ENCODE measurements at regions not wholly inside any gene's neighbourhood (a gene's known extent, or its start where the extent isn't known, plus 50 kb on each side); places are given as distances from the start of the nearest gene placed in this dataset.
A peak's percentile ranks its signal among the peaks of the same experiment; 100 is the strongest.
"Not testable (repeated sequence)": the region's sequence is repeated elsewhere in the genome, so short reads cannot be mapped to it uniquely, and the experiment has no call there.

DNA sequence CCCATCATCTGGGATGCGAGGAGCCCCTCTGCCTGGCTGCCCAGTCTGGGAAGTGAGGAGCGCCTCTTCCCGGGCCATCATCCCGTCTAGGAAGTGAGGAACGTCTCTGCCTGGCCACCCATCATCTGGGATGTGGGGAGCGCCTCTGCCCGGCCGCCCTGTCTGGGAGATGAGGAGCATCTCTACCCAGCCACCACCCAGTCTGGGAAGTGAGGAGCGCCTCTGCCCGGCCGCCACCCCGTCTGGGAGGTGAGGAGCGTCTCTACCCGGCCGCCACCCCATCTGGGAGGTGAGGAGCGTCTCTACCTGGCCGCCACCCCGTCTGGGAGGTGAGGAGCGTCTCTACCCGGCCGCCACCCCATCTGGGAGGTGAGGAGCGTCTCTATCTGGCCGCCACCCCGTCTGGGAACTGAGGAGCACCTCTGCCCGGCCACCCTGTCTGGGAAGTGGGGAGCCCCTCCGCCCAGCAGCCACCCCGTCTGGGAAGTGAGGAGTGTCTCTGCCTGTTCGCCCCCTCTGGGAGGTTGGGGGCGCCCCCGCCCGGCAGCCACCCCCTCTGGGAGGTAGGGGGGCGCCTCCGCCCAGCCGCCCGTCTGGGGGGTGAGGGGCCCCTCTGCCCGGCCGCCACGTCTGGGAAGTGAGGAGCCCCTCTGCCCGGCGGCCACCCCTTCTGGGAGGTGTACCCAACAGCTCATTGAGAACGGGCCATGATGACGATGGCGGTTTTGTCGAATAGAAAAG lies 80.5 kb downstream of the NAA11 start:
- not testable (repeated sequence) for H3K36me3 ChIP-seq (ENCODE audit: insufficient read depth, low read length); H3K27me3 ChIP-seq (ENCODE audit: control insufficient read depth, insufficient read depth, low read length); H3K4me3 ChIP-seq (ENCODE audit: low read length); H3K4me2 ChIP-seq (ENCODE audit: low read length); H3K4me1 ChIP-seq (ENCODE audit: control insufficient read depth, insufficient read depth, low read length); H3K9me3 ChIP-seq (replicated peaks; ENCODE audit: low read length); H3K9ac ChIP-seq (ENCODE audit: low read depth, low read length)

DNA sequence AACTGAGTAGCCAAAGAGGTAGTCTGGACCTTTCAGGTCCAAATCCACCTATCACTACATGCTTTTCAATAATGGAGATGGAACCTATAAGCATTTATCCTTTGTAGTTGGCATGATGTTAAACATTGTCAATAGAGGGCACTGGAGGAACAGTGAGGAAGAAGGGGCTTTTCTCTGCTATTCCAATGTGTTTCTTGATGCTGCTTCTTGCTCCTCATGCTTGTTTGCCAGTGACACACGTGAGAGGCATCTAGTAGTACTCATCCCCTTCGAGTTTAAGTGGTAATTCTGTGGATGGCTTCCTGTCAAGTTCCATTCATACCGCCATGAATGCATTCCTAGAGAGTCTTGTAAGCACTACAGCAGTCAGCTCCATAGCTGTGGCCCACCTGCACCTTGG lies 84.0 kb downstream of the NAA11 start:
- H3K4me1 ChIP-seq (ENCODE audit: control insufficient read depth, insufficient read depth, low read length), result no peaks in the 10 kb centered on the region
- H3K9me3 ChIP-seq (replicated peaks; ENCODE audit: low read length), result no peaks in the 10 kb centered on the region
- no peak overlapping the region for H3K9ac ChIP-seq (ENCODE audit: low read depth, low read length)
- H3K4me3 ChIP-seq (ENCODE audit: low read length), result no peak overlapping the region
- H3K27me3 ChIP-seq (ENCODE audit: control insufficient read depth, insufficient read depth, low read length), result no peaks in the 10 kb centered on the region
- no peak overlapping the region for H3K4me2 ChIP-seq (ENCODE audit: low read length)
- no peaks in the 10 kb centered on the region for H3K36me3 ChIP-seq (ENCODE audit: insufficient read depth, low read length)

DNA sequence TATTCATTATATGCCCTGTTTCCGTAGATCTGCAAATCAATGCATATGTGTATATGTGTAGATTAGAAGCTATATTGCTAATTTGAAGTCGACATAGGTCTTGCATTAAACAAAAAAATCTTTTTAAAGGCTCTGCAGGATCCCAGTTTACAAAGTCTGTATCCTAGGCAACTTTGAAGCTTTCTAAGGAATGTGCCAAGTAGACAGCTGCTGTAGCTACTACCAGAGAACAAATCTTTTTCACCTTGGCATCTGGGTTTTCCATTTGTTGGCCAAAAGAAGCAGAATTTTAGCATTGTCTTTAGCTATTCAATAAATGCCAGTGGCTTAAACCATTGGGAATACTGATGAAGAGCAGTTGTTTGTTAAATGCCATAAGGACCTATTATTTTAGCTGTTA lies 88.0 kb downstream of the NAA11 start:
- H3K9ac ChIP-seq (ENCODE audit: low read depth, low read length), result no peak overlapping the region
- H3K9me3 ChIP-seq (replicated peaks; ENCODE audit: low read length), result no peaks in the 10 kb centered on the region
- H3K27me3 ChIP-seq (ENCODE audit: control insufficient read depth, insufficient read depth, low read length), result no peaks in the 10 kb centered on the region
- no peak overlapping the region for H3K4me2 ChIP-seq (ENCODE audit: low read length)
- H3K36me3 ChIP-seq (ENCODE audit: insufficient read depth, low read length), result no peaks in the 10 kb centered on the region
- H3K4me1 ChIP-seq (ENCODE audit: control insufficient read depth, insufficient read depth, low read length), result peaks cover 2% of the 10 kb centered on the region
- H3K4me3 ChIP-seq (ENCODE audit: low read length), result no peak overlapping the region

DNA sequence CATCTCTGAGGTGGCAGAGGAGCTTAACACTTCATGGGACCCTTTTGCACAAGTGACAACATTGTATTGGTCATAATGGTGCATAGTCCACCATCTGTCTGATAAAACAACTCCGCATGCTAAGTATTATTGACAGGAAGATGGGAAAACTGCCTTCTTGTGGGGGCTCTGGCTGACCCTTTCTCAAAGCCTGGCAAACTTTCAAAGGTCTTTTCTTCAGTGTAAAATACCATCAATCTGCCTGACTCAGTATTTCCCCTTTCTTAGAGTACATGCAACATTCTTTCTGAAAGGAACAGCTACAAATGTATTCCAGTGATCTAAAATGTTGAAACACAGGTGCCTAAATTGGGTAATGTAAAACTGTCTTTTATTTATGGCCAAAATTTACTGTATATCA lies 89.1 kb downstream of the NAA11 start:
- Histone ChIP-seq H3K27me3 (ENCODE audit: control insufficient read depth, insufficient read depth, low read length) (no peaks in the 10 kb centered on the region), H3K4me1 (ENCODE audit: control insufficient read depth, insufficient read depth, low read length) (peaks cover 12% of the 10 kb centered on the region), H3K36me3 (ENCODE audit: insufficient read depth, low read length) (no peaks in the 10 kb centered on the region), H3K9me3 (replicated peaks; ENCODE audit: low read length) (no peaks in the 10 kb centered on the region), H3K4me2 (ENCODE audit: low read length) (no peak overlapping the region), H3K4me3 (ENCODE audit: low read length) (no peak overlapping the region), H3K9ac (ENCODE audit: low read depth, low read length) (no peak overlapping the region)

DNA sequence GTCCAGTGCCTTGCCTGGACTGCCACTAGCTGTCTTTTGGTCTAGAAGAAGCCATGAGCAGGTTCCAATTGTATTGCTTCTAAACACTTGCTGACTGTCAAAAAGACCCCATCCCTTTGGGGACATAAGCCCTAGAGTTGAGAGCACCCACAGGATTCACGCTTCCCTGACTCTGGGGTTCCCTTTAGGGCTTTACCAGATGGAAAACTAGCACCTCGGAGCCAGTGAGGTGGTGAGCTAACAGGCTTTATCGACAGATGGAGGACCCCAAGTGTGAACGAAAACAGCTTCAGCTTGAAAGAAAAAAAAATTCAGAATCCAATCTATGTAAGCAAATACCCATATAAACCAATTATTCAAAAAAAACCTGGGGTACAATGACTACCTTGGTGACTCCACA lies 90.8 kb downstream of the NAA11 start:
- Histone ChIP-seq H3K36me3 (ENCODE audit: insufficient read depth, low read length) (no peaks in the 10 kb centered on the region), H3K9ac (ENCODE audit: low read depth, low read length) (no peak overlapping the region), H3K4me1 (ENCODE audit: control insufficient read depth, insufficient read depth, low read length) (peaks cover 12% of the 10 kb centered on the region), H3K9me3 (replicated peaks; ENCODE audit: low read length) (no peaks in the 10 kb centered on the region), H3K4me3 (ENCODE audit: low read length) (no peak overlapping the region), H3K4me2 (ENCODE audit: low read length) (no peak overlapping the region), H3K27me3 (ENCODE audit: control insufficient read depth, insufficient read depth, low read length) (no peaks in the 10 kb centered on the region)

DNA sequence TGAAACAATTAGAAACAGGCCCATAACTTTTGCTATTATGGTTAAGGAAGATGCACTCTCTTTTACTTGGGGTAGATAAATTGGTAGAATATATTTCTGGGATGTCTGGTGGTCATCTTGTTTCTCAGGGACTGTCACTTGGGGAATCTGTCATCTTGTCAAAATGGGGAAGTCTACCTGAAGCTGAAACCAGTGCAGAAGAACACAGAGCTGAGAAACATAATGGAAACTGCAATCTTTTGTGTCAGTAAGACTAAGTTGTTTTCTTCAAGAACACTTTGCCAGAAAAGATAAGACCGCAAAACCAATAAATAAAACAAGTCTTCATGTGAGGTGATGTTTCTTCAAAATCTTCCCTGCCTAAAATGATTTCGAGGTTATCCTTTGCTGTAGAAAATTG lies 92.0 kb downstream of the NAA11 start:
- no peak overlapping the region for H3K9ac ChIP-seq (ENCODE audit: low read depth, low read length)
- no peaks in the 10 kb centered on the region for H3K27me3 ChIP-seq (ENCODE audit: control insufficient read depth, insufficient read depth, low read length)
- H3K4me1 ChIP-seq (ENCODE audit: control insufficient read depth, insufficient read depth, low read length), result peaks cover 12% of the 10 kb centered on the region
- no peak overlapping the region for H3K4me3 ChIP-seq (ENCODE audit: low read length)
- H3K9me3 ChIP-seq (replicated peaks; ENCODE audit: low read length), result no peaks in the 10 kb centered on the region
- no peaks in the 10 kb centered on the region for H3K36me3 ChIP-seq (ENCODE audit: insufficient read depth, low read length)
- H3K4me2 ChIP-seq (ENCODE audit: low read length), result no peak overlapping the region

DNA sequence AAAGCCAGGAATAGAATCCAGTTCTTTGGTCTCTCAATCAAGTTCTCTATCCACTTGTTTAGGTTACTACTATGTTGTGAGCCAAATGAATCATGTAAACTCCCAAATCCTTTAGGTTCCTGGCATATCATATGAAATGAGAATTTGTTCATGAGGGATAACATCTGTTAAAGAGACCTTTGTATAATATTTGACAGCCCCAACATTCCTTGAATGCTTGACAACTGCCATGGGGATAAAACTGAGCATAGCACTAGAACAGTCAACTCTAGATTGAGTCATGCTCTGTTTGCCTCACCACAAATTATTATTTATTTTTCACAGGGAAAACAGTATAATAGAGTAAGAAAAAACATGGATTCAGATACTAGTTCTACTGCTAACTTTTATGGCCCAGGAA lies 93.3 kb downstream of the NAA11 start:
- Histone ChIP-seq H3K4me3 (ENCODE audit: low read length) (no peak overlapping the region), H3K36me3 (ENCODE audit: insufficient read depth, low read length) (no peaks in the 10 kb centered on the region), H3K27me3 (ENCODE audit: control insufficient read depth, insufficient read depth, low read length) (no peaks in the 10 kb centered on the region), H3K4me1 (ENCODE audit: control insufficient read depth, insufficient read depth, low read length) (peaks cover 23% of the 10 kb centered on the region), H3K9me3 (replicated peaks; ENCODE audit: low read length) (no peaks in the 10 kb centered on the region), H3K4me2 (ENCODE audit: low read length) (peak overlapping the region; percentile 25), H3K9ac (ENCODE audit: low read depth, low read length) (no peak overlapping the region)

DNA sequence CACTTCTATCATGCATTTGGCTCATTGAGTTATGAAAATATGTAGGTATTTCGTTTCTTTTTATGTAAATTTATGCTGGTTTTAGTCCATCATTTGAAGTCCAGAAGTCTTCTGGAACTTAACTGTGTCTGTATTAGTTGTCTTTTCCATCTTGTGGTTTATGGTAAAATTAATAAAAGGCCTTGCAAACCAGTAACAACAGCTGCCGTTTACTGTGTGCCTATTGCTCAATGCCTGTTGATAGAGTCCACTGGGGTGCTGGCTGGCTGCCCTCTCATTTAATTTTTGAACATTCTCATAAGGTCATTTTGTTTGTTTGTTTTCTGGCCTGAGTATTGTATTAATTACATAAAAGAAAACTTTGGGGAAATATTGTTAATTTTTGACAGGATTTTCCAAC lies 98.0 kb downstream of the NAA11 start:
- Histone ChIP-seq H3K36me3 (ENCODE audit: insufficient read depth, low read length) (no peaks in the 10 kb centered on the region), H3K4me1 (ENCODE audit: control insufficient read depth, insufficient read depth, low read length) (peaks cover 26% of the 10 kb centered on the region), H3K27me3 (ENCODE audit: control insufficient read depth, insufficient read depth, low read length) (no peaks in the 10 kb centered on the region), H3K9ac (ENCODE audit: low read depth, low read length) (no peak overlapping the region), H3K4me2 (ENCODE audit: low read length) (peak overlapping the region; percentile 57), H3K4me3 (ENCODE audit: low read length) (no peak overlapping the region), H3K9me3 (replicated peaks; ENCODE audit: low read length) (no peaks in the 10 kb centered on the region)

DNA sequence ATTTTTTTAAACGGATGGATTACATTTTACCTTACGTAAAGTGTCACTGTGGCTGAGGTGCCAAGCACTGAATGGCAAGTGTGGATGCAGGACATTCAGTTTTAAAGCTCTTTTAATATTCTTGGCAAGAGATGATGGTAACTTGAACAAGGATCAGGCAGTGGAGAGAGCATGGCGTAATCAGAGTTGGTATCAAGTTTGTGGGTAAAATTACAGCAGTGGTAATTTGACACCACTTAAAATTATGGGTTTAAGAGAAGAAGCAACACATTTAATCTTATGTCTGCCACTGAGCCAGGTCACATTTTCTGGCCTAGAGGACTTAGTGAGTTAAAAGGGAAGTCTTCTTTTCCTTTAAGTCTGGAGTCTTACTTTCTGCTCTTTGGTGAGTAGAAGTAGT lies 100.5 kb downstream of the NAA11 start:
- H3K36me3 ChIP-seq (ENCODE audit: insufficient read depth, low read length), result no peaks in the 10 kb centered on the region
- H3K4me2 ChIP-seq (ENCODE audit: low read length), result no peak overlapping the region

DNA sequence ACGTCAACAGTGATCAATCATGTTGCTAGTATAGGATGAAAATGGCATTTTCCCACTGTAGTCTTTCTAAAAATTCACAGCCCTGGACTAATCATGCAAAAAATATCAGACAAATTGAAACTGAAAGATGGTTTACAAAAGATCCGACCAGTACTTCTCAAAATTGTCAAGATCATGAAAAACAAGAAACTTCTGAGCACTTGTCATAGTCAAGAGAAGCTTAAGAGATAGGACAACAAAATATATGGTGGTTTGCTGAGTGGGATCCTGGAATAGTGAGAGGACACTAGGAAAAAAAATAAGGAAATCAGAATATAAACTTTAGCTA lies 101.1 kb downstream of the NAA11 start:
- H3K4me2 ChIP-seq (ENCODE audit: low read length), result no peak overlapping the region
- H3K36me3 ChIP-seq (ENCODE audit: insufficient read depth, low read length), result no peaks in the 10 kb centered on the region
- no peaks in the 10 kb centered on the region for H3K9me3 ChIP-seq (replicated peaks; ENCODE audit: low read length)
- peaks cover 16% of the 10 kb centered on the region for H3K4me1 ChIP-seq (ENCODE audit: control insufficient read depth, insufficient read depth, low read length)
- no peak overlapping the region for H3K4me3 ChIP-seq (ENCODE audit: low read length)
- no peaks in the 10 kb centered on the region for H3K27me3 ChIP-seq (ENCODE audit: control insufficient read depth, insufficient read depth, low read length)
- no peak overlapping the region for H3K9ac ChIP-seq (ENCODE audit: low read depth, low read length)

More for the DNA sequence above, 100.5 kb downstream of the NAA11 start:
- H3K9ac ChIP-seq (ENCODE audit: low read depth, low read length), result no peak overlapping the region
- no peaks in the 10 kb centered on the region for H3K27me3 ChIP-seq (ENCODE audit: control insufficient read depth, insufficient read depth, low read length)
- H3K4me3 ChIP-seq (ENCODE audit: low read length), result no peak overlapping the region
- H3K9me3 ChIP-seq (replicated peaks; ENCODE audit: low read length), result no peaks in the 10 kb centered on the region
- H3K4me1 ChIP-seq (ENCODE audit: control insufficient read depth, insufficient read depth, low read length), result peaks cover 16% of the 10 kb centered on the region

DNA sequence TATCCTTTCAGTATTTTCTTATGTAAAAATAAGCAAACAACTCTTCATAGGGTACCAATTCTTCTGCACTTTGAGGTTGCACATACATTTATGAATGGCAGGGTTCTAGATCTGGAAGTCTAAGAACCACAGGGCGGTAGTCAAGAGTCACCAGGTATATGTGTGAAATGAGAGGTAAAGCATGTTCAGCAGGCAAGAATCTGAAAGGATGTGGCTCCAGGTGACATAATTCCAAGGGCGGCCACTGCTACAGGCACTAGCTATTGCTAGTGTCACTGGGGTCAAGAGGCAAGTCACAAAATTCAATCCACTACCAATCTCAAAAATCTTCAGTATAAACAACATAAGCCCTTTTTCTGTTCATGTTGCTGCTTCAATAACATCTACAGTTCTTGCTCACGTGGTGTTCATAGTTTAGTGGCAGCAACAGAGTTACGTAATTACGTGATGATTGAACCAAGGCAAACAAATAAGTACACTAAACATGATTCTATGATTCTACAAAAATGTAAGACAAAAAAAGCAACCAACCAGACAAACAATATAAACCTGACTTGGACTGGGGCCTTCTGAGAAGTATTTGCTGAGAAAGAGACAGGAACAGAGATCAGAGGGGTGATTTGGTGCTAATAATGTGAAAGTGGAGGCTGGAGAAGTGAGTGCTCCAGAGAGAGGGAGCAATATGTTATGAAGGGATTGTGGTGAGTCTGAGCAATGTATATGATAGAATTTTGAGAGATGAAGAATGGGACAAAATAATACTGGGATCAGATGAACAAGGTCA lies 101.7 kb downstream of the NAA11 start:
- Histone ChIP-seq H3K4me3 (ENCODE audit: low read length) (no peak overlapping the region), H3K4me2 (ENCODE audit: low read length) (no peak overlapping the region), H3K27me3 (ENCODE audit: control insufficient read depth, insufficient read depth, low read length) (no peaks in the 10 kb centered on the region), H3K9me3 (replicated peaks; ENCODE audit: low read length) (no peaks in the 10 kb centered on the region), H3K36me3 (ENCODE audit: insufficient read depth, low read length) (no peaks in the 10 kb centered on the region), H3K4me1 (ENCODE audit: control insufficient read depth, insufficient read depth, low read length) (peaks cover 16% of the 10 kb centered on the region), H3K9ac (ENCODE audit: low read depth, low read length) (no peak overlapping the region)

DNA sequence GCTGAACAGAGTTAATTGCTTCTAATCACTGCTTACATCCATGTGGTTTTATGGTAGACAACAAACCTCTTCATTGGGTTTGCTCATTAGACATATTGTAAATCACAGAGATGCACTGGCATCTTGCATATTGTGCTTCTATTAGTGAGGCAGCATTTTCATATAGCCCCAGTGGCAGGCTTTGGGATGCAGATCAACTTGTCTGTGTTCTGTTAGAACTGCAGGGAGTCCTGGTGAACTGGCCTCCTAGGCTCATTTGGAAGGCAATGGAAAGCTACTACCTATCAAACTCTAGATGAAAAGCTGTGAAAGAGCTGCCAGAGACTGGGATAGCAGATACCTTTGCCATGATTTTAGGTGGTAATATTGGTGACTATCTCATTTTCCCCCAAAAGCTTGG lies 108.8 kb downstream of the NAA11 start:
- Histone ChIP-seq H3K36me3 (ENCODE audit: insufficient read depth, low read length) (no peaks in the 10 kb centered on the region), H3K4me2 (ENCODE audit: low read length) (no peak overlapping the region), H3K27me3 (ENCODE audit: control insufficient read depth, insufficient read depth, low read length) (no peaks in the 10 kb centered on the region), H3K9ac (ENCODE audit: low read depth, low read length) (no peak overlapping the region), H3K4me1 (ENCODE audit: control insufficient read depth, insufficient read depth, low read length) (no peaks in the 10 kb centered on the region), H3K4me3 (ENCODE audit: low read length) (no peak overlapping the region), H3K9me3 (replicated peaks; ENCODE audit: low read length) (no peaks in the 10 kb centered on the region)
